HG02884 (cell line): ENCODE measurements at regions not wholly inside any gene's neighbourhood (a gene's known extent, or its start where the extent isn't known, plus 50 kb on each side); places are given as distances from the start of the nearest gene placed in this dataset.

Experiments used
- ATAC-seq: cut with Tn5 transposase; IDR thresholded peaks from one replicate; pipeline ENCODE4 v1.9.1; 2021; ENCODE audit warnings: mild to moderate bottlenecking, moderate library complexity; ENCODE audit not compliant: unreplicated experiment

DNA sequence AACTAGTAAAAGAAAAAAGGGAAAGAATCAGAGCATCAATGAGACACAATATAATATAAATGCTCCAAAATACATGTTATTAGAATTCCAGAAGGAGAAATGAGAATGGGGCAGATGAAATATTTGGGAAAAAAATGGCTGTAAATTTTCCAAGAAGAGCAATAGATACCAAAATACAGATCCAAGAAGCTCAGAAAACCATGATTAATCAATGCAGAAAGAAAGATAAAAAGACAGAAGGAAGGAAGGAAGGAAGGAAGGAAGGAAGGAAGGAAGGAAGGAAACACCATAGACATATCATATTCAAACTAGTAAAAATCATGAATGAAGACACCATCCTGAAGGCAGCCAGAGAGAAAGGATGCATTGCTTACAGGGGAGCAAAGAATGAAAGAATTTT lies 920.9 kb downstream of the EFNA5 start:
- no peak for ATAC-seq

DNA sequence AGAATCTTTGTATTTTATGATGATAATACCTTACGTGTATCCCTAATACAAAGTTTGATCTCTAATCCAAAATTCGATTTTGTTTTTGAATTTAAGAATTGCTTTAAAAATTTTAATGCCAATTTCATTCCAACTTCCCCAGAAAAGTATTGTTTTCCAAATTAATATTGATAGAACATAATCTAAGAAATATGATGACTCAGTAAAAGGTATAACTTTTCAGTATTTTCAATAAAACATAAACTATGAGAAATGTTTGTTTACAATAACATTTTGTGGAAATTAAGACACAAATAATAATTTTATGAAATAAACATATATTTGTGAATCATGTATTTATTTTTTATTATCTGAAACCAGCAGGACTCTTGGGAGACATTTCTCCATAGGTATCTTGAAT lies 931.6 kb downstream of the EFNA5 start:
- no peak for ATAC-seq

DNA sequence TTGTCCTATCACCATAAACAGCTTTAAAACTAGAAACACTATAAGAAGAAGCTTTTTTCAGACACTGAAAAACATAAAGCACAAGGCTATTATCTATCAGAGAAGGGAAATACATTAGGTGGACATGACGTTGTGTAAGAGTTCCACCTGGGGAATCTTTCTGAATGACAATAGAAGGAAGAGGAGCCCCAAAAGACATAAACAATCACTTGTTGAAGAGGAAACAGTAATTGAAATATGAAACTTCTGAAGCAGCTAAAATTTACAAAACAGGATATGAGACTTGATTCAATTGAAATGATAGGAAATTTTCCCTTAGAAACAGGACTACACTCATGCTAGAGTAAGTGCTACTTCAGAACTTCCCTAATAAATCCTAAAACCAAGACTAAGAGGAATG lies 933.6 kb downstream of the EFNA5 start:
- ATAC-seq, result no peak

DNA sequence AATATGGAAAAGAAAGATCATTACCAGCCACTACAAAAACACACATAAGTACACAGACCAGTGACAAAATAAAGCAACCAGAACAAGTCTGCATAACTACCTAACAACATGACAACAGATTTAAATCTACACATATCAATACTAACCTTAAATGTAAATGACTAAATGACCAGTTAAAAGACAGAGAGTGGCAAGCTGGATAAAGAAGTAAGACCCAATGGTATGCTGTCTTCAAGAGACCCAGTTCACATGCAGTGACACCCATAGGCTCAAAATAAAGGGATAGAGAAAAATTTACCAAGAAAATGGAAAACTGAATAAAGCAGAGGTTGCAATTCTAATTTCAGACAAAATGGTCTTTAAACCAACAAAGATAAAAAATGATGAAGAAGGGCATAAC lies 938.1 kb downstream of the EFNA5 start:
- no peak for ATAC-seq

DNA sequence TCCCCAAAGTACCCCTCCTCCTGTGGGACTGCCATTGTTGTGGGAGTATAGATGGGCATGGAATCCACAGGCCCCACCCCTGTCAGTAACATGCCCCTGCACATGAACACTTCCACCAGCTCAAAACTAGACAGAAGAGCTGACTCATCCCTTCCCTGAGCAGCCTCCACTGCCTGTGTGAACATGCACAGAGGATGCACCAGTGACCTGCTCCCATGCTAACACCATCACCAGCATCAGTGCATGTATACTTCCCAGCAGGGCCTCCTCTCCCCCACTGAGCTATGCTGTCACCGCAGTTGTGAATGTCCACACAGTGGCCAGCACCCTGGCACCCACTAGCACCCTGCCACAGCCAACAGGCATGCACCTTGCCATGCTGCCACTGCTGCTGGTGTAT lies 939.8 kb downstream of the EFNA5 start:
- no peak for ATAC-seq

DNA sequence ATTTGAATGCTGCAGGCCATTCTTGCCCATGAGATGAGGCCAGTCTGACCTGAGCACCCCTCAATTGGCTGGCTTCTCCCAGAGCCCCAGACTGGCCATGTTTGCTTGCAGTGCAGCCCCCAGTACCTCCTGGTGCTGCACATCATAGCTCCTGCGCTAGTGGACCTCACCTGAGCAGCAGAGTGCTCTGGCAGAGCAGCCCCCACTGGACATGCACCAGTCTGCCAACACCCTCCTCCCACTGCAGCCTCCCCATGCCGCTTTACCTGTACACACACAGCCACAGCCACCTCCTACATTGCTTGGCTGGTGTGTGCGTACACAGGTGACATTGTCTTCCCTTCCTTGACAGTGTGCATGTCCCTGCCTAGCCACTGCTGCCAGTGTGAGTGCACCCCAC lies 940.2 kb downstream of the EFNA5 start:
- ATAC-seq, result no peak

DNA sequence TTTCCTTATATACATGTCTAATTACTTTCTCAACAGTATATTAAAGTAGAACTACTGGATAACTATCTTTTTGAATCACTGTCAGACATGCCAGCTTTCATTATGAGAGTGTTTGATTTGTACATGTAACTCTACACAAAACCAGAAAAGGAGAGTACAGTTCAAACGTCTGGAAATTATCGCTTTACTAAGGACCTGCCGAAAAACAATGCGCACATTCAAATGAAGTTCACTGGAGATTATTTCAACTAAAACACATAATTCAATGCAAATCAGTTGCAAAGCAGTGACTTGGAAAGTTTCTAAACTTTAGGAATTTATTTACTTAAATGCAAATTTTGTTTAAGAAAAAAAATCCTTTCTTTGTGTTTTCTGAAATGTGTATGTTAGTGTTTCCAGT lies 942.5 kb downstream of the EFNA5 start:
- no peak for ATAC-seq

DNA sequence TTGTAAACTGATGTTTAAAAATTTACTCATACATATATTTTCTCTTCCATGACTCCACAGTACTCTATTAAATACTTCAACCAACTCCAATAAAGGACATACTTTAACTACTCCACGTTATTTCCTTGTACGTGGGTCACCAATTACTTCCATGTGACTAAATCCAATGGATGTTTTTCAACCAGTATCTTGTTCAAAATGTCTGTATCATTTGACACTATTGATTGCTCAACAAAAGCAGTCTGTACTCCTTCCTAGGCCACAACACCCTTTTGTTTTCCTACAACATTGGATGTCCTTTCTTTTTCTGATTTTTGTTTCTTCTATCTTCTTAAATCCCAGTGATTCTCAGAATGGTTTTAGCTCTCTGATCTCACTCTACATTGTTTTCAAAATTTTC lies 943.7 kb downstream of the EFNA5 start:
- ATAC-seq, result no peak

DNA sequence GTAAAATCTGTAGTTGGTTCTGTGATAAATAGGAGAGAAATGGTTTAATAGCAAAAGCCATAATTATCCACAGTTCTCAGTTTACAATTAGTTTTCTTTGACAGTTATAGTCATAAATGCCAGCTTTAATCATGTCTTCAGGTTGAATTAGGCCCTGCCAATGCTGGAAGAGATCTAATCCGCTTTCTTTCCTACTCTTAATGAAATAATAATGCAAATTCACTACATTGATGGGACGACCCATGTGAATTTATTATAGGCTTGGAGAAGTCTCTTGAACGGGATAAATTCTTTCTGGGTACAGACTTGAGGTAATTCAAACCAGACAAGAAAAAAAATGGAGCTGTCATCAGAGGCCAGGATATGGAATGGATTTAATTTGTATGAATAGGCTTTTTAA lies 950.4 kb downstream of the EFNA5 start:
- no peak for ATAC-seq

DNA sequence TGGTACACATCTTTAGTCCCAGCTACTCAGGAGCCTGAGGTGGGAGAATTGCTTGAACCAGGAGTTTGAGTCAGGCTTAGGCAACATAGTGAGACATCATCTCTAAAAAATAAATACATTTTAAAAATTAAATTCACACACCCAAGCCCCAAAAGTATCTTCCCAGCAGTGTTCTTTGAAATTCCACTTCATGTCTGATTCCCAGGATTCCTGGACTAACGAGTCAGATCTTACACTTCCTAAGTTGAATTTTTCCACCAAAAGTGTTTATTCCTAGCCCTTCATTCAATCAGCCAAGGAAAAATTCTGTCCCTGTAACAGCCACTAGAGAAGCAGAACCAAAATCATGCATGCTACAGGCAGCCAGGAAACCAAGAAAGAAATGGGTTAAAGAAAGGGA lies 970.9 kb downstream of the EFNA5 start:
- ATAC-seq, result no peak

DNA sequence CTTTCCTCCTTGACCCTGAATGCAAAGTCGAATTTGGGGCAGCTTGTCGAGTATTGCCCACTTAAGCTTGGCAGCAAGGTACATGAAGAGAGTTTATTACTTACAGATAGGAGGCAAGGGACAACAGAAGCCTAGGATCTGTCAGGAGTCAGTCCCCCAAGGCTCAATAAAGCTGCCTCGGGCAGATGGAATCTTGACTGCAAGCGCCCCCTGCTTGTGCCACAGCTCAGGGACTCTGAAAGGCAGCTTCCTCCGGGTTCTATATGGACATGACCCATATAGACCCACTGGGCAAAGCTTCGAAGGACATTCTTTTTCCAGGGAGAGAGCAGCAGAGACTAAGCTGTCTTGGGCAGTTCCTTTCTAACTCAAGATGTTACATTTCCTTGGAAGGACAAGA lies 971.5 kb downstream of the EFNA5 start:
- ATAC-seq, result no peak

DNA sequence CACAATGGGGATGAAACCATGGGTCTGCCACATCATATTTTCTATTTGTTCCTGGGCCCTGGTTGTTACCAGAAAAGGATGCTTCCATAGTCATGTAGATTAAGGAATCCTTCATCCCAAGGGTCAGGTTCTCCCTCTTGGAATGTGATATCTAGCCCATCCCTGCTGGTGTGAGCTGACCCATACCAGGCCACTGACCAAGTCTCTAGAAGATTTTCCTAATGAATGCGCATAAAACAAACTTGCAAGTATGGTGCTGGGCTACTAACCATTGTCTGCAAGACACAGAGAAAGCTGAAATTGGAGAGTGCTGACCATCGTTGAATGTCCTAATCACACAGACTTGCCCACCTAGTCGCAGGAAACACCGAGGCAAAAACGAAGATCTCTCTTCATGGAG lies 972.6 kb downstream of the EFNA5 start:
- ATAC-seq, result no peak

DNA sequence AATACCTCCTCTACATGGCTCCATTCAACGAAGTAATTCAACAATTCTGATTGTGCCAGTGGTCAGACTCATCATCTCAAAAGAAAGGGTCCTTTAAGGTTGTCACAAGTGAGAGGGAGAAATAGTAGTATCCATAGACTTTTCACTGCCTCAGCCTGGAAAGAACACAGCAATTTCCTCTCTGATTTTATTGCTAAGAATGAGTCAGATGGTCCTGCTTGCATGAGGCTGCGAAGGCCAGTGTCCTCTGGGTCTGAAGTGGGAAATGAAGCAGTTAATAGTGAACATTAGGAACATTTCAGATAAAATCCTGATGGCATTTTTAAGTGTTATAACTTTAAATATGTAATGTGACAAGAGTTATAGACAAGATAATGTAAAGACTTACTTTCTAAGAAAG lies 979.0 kb downstream of the EFNA5 start:
- no peak for ATAC-seq

DNA sequence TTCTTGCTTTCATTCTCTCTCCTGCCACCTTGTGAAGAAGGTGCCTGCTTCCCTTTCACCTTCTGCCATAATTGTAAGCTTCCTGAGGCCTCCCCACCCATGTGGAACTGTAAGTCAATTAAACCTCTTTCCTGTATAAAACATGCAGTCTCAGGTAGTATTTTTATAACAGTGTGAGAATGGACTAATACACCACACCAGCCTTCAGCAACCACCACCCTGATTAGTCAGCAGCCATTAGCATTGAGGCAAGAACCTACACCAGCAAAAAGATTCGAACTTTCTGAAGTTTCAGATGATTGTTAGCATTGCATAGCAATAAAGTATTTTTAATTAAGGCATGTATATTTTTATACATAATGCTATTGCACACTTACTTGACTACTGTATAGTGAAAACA lies 980.2 kb downstream of the EFNA5 start:
- ATAC-seq, result no peak

DNA sequence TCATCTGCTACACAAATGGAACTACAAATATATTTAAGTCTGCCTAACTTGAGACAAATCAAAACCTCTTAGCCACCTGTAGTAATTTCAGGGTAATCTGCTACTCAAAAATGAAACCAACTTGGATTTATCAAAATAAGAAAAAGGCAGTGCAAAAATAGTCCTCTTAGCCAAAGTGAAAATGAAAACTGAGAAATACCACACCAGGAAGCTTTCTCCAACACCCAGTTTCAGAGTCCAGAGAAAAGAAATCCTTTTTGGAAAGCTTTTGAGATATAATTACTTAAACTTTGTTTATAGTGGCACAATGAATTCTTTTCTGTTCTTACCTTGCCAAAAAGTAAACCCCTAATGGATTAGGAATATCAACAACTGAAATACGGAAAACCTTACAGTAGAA lies 990.4 kb downstream of the EFNA5 start:
- no peak for ATAC-seq

DNA sequence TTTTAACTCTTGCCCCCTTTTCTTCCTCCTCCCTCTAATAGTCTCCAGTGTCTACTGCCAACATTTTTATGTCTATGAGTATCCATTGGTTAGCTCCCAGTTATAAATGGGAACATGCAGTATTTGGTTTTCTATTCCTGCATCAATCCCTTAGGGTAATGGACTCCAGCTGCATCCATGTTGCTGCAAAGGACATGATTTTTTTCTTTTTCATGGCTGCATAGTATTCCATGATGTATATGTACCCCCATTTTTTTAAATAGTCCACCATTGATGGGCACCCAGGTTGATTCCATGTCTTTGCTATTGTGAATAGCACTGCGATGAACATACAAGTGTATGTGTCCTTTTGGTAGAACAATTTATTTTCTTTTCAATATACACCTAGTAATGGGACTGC lies 993.7 kb downstream of the EFNA5 start:
- no peak for ATAC-seq

DNA sequence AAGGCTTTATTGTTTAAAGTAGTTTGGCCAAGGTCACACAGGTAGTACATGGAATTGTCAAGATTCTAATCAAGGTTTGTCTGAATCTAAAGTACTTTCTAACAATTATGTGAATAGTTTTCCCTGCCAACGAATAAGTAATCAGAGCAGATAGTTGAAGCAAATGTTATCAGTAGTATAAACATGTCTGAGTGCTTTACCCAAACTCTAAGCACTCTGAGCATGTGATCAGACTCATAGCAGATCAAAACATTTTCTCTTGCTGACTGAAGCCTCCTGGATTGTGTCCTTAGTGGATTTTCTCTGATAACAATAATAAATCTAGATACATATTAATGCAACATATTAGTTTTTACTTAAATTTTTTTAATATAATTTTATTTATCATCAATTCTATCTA lies 995.0 kb downstream of the EFNA5 start:
- no peak for ATAC-seq

DNA sequence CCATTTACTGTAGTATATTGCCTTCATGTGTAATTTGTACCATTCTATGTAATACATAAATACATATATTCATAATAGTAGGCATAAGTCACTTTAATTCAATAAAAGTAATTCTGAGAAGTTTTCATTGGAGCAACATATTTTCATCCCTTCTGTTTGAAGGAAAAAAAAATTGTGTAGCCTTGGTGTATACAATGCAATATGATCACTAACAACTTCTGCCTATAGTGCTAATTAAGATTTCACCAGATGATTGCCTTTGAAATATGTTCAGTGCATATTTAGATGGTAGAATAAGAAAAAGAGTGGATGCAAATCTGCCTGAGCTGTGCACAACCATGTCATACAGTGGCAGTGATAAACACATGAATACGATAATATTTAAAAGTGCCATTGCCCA lies 996.8 kb downstream of the EFNA5 start:
- ATAC-seq, result no peak

DNA sequence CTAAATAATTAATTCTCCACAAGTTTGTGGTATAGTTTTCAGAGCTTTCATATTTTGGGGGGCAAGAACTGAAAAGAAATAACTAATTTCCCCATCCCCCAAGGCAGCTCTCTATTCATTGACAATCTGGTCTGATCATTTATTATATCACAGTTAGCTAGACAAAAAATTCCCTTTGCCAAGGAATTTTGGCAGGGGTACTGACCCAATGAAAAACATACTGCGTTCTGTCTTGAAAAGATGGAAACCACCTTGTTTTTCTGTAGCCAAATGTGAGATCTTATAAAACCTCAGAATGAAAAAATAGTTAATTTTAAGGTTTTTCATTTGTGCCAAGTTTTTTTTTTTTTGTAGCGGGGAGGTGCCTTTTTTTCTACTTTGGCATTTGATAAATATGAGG lies 1008.9 kb downstream of the EFNA5 start:
- no peak for ATAC-seq

DNA sequence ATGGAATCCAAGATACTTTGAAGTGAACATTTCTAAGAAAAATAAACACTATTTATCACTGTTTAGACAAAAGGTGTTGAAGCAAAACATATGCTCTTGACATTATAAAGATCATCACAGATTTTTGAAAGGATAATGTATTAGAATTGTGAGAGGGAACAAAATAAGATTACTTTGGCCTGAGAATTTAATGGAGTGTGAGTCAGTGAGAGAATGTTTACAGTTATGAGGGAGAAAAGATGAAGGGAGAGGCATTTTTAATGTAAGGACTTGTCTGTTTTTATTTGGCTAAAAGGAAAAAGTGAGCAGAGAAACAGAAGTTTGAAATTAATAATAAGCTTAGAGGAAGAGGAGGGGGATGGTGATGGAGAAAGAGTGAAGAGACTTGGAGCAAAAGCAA lies 1010.1 kb downstream of the EFNA5 start:
- ATAC-seq, result no peak

DNA sequence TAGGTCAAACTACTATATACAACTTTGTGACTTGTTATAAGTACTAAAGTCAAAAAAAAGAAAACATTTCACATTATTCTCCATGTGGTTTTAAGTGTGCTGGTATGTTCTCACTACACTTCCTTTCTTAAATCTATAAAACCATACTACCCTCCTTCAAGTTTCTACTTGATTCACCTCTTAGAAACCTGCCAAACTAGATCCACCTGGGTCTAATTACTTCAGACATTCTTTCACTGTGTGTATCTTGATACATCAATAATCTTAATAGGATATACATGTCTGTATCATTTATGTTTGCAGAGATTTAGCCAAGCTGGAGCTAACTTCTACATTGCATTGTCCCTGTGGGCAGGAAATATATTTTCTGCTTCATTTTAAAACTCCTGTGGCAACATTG lies 1012.6 kb downstream of the EFNA5 start:
- no peak for ATAC-seq

DNA sequence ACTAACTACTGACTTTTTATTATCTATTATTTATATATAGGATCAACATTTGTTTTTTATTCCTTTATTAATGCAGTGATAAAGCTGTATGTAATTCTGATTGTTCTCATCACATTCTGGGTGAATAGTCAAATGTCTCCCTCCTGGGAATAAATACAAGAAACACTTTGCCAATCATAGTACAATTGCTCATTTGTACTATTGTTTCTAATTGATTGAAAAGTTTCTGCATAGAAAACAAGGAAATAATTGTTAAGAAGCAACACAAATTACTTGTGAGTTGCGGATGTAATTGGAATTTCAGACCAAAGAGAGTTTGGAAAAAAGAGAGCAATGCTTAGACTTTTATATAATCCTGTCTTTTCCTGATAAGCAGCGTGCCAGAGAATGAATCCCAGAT lies 1013.9 kb downstream of the EFNA5 start:
- no peak for ATAC-seq

DNA sequence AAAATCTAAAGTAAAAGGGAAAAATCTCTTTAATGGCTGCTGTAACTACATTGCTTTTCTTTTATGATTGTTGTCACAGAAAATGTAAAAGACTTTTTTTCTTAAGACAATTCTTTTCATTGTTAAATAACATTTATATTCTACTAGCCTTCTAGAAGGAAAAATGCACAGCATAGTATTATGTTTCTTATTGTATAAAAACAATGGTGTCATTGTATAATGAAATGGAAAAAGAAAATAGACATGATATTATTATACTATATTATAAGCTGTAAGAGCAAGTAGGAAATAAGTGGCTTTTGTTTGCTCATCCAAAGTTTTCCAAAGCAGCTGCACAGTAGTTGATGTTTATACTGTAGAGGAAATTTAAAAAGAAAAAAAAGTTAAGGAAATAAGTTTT lies 1021.7 kb downstream of the EFNA5 start:
- ATAC-seq, result no peak

DNA sequence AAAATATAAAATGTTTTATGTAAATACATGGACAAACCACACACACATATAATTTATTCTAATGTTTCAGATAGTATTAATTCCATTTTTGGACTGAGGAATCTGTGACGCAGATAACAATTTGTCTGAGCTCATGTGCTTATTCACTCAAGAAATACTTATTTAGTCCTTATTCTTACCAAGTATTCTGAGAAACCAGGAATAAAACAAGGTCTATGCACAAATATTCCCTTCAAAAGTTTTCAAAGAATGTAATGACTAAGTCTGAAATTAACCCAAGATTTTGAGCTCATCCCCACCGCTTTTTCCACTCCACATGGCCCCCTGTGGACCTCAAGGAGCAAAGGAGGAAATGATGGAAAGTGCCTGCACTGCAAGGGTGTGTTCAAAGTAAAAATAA lies 1022.3 kb downstream of the EFNA5 start:
- no peak for ATAC-seq
